ENCODE measurements at regions not wholly inside any gene's neighbourhood (a gene's known extent, or its start where the extent isn't known, plus 50 kb on each side); places are given as distances from the start of the nearest gene placed in this dataset.

DNA sequence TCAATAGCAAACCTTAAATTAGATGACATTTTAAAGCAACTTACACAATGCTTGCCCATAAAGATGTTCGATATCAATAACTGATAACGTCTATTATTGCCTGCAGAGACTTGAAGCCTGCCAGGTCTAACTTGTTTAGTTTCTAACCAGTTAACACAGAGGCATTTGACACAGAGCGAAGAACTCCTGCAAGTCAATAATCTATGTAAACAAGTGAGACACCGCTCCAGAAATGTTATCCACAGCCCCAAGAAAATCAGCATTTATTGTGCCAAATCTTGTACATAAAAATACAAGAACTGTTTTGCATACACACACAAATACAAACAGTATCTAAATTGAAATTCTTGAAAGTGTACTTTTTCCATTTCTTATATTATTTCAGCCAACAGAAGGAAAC lies 236.0 kb upstream of the DIO3 start:
- H3K4me1 ChIP-seq (ENCODE audit: control insufficient read depth, insufficient read depth, low read length) = no peaks in the 10 kb centered on the region
- no peaks in the 10 kb centered on the region for H3K27me3 ChIP-seq (ENCODE audit: control insufficient read depth, insufficient read depth)
- no peak for ATAC-seq
- no peak overlapping the region for H3K4me3 ChIP-seq (ENCODE audit: low read length)
- no peak overlapping the region for H3K27ac ChIP-seq (ENCODE audit: low read length)
- WGBS = 91% methylated on average over 4 of the region's 4 CpGs
- intact Hi-C loops (cut with DNase I) = no loop called here
- H3K9me3 ChIP-seq (ENCODE audit: control insufficient read depth, low read length) = peaks cover 2% of the 10 kb centered on the region
- DNase-seq = no peak

DNA sequence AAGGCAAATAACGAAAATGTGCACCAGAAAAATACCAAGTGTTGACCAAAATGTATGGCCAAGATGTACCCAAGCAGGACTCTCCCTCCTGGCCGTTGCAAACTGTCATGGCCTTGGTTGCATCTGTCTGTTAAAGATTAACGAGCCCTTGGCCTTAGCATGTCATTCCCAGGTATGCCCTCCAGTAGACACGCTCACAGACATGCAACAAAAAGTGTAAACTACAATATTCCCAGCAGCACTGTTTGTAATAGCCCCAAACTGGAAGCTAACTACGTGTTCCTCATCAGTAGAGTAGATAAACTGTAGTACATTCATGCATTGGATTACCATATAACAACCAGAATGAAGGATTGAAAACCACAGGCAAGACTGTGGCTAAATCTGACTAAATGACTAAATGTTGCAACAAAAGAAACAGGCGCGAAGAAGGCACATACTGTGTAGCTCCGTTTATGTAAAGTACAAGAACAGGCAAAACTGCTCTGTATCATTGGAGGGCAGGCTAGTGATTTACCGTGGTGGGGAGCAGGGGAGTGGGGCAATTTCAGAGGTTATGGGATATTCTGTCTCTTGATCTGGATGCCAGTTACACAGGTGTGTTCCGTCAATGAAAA lies 232.8 kb upstream of the DIO3 start:
- no peak for ATAC-seq
- Histone ChIP-seq H3K4me1 (ENCODE audit: control insufficient read depth, insufficient read depth, low read length) (no peaks in the 10 kb centered on the region), H3K27me3 (ENCODE audit: control insufficient read depth, insufficient read depth) (no peaks in the 10 kb centered on the region), H3K27ac (ENCODE audit: low read length) (no peak overlapping the region), H3K9me3 (ENCODE audit: control insufficient read depth, low read length) (peaks cover 2% of the 10 kb centered on the region), H3K4me3 (ENCODE audit: low read length) (no peak overlapping the region)
- 84% methylated on average over 10 of the region's 10 CpGs for WGBS
- DNase-seq = no peak
- intact Hi-C loops (cut with DNase I) = no loop called here

DNA sequence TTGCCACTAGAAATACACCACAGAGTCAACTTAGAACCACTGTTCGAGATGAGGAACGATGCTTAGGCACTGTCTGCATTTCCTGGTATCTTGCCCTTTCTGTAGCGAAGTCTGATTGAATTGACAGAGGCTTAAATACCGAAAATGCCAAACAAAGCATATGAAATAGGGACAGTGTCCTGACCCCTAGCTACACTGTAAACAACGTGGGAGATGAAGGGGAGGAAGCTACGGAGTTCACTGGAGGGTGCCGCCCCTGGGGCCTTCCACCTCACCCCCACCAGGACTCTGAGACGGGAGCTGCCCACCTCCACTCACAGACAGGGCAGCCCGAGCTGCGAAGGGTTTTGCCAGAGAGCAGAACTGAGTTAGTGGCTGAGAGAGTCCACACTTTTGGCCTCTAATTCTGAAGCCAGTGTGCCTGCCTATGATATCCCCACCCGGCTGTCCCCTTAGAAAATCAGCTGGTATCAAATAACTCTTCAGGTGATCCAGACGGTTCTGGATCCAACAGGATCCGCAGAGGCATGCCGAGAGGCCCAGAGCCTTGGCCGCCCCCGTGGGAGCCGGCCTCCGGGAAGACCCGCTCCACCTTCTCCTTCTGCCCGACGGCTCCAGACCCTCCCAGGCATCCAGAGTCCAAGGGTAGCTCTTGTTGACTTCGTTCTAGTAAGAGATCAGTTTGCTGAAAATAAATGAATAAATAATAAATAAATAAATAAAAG lies 230.7 kb upstream of the DIO3 start:
- DNase-seq (no peak), ATAC-seq (no peak)
- H3K27ac ChIP-seq (ENCODE audit: low read length) = no peak overlapping the region
- intact Hi-C loops (cut with DNase I) = no loop called here
- no peaks in the 10 kb centered on the region for H3K27me3 ChIP-seq (ENCODE audit: control insufficient read depth, insufficient read depth)
- no peaks in the 10 kb centered on the region for H3K4me1 ChIP-seq (ENCODE audit: control insufficient read depth, insufficient read depth, low read length)
- H3K4me3 ChIP-seq (ENCODE audit: low read length) = no peak overlapping the region
- no peaks in the 10 kb centered on the region for H3K9me3 ChIP-seq (ENCODE audit: control insufficient read depth, low read length)
- WGBS = 85% methylated on average over 22 of the region's 22 CpGs

DNA sequence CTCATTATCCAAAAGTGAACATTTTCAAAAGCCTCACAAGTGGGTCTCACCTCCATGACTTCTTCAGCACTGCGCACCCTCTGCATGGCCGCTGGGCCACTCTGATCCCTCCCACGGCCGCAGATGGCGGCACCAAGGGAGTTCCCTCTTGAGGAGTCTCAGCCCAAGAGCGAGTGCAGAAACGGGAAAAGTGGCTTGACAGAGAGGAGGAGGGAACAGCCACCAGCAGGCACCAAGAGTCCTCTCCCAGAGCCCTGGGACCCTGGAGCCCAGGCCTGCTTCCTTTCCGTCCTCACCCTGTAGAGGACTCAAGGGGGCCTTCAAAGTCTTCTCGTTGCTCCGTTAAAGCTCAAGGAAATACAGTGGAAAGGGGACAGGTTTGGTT lies 230.2 kb upstream of the DIO3 start:
- H3K4me1 ChIP-seq (ENCODE audit: control insufficient read depth, insufficient read depth, low read length) = no peaks in the 10 kb centered on the region
- no peak overlapping the region for H3K27ac ChIP-seq (ENCODE audit: low read length)
- DNase-seq = no peak
- H3K4me3 ChIP-seq (ENCODE audit: low read length) = no peak overlapping the region
- no peaks in the 10 kb centered on the region for H3K27me3 ChIP-seq (ENCODE audit: control insufficient read depth, insufficient read depth)
- ATAC-seq = no peak
- intact Hi-C loops (cut with DNase I) = no loop called here
- H3K9me3 ChIP-seq (ENCODE audit: control insufficient read depth, low read length) = no peaks in the 10 kb centered on the region
- WGBS = 81% methylated on average over 10 of the region's 10 CpGs

DNA sequence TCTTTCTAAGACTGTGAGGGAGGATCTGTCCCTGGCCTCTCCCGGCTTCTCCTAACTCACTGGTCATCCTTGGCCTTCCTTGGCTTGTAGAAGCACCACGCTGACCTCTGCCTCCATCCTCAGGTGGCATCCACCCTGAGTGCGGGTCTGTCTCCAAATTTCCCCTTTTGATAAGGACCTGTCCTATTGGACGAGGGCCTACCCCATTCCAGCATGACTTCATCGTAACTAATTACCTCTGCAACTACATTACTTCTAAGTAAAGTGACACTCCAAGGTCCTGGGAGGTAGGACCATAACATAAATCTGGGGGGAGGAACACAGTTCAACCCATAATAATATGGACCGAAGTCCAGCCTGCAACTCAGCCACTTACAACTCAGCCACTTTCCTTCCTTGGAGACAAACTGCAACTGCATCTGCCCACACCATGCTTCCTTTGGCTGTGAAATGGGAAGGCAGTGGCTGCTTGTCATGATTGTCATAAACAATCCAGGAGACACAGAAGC lies 229.6 kb upstream of the DIO3 start:
- ATAC-seq (no peak), DNase-seq (no peak)
- H3K4me3 ChIP-seq (ENCODE audit: low read length) = no peak overlapping the region
- H3K27ac ChIP-seq (ENCODE audit: low read length) = no peak overlapping the region
- H3K4me1 ChIP-seq (ENCODE audit: control insufficient read depth, insufficient read depth, low read length) = no peaks in the 10 kb centered on the region
- no peaks in the 10 kb centered on the region for H3K9me3 ChIP-seq (ENCODE audit: control insufficient read depth, low read length)
- intact Hi-C loops (cut with DNase I) = no loop called here
- no peaks in the 10 kb centered on the region for H3K27me3 ChIP-seq (ENCODE audit: control insufficient read depth, insufficient read depth)
- WGBS = 87% methylated on average over 6 of the region's 6 CpGs

DNA sequence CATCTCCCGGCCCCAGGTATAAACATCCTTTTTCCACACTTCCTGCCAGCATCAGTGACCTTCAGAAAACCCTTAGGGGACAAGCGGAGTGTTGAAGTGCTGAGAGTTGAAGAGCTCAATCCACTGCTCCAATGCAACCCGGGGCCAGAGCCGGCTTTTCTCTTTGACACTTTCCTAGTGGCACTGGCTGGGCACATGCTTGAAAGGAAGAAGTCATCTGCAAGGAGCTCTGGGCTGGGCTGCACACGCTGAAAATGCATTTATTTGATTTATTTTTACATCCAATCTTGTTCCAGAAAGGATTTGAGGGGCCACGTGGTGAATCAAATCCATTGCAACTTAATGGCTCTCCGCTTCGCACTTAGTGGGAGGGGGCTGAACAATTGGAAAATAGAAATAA lies 229.0 kb upstream of the DIO3 start:
- ATAC-seq = no peak
- no peaks in the 10 kb centered on the region for H3K4me1 ChIP-seq (ENCODE audit: control insufficient read depth, insufficient read depth, low read length)
- no peaks in the 10 kb centered on the region for H3K27me3 ChIP-seq (ENCODE audit: control insufficient read depth, insufficient read depth)

DNA sequence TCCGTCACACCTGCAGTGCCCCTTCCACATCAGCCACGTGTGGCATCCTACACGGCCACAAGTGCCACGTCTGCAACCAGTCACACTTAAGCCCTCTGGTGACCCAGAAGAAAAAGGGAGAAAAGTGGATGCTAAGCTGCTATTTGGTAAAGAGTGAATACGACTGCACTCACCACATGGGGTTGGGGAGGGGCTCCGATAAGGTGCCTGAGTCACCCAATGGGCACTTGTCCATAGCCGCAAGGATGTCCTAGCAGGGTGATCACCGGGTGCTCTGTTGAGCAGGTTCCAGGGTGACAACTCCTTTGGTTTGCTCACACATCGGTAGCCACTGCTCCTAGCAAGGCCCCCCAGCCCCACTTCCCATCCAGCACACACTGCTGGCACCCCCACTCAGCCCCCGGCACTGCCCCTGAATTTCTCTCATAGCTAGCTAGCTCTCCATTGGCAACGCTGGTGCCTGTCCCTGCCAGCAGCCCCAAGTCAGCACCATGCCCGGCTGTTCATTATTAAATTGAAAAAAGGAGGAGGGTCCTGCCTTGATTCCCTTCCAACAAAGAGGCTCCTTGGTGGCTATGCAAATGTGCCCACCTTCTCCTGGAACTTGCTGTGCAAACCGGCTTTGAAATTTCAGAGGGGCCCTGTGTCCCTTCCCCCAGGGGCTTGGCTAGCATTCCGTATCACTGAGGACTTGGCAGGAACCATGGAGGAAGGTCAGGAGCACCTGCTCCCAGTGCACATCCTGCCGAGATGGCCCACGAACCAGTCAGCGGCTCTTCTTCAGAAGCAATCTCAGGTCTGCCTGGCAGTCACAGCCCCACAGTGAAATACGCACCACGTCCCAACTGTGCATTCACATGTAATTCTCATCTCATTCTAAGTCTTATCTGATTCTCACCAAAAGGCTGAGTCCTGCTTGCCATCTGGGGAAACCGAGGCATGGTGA lies 227.7 kb upstream of the DIO3 start:
- Histone ChIP-seq H3K27ac (ENCODE audit: low read length) (no peak overlapping the region), H3K27me3 (ENCODE audit: control insufficient read depth, insufficient read depth) (no peaks in the 10 kb centered on the region), H3K4me1 (ENCODE audit: control insufficient read depth, insufficient read depth, low read length) (no peaks in the 10 kb centered on the region), H3K9me3 (ENCODE audit: control insufficient read depth, low read length) (no peaks in the 10 kb centered on the region), H3K4me3 (ENCODE audit: low read length) (no peak overlapping the region)
- 82% methylated on average over 20 of the region's 20 CpGs for WGBS
- intact Hi-C loops (cut with DNase I) = no loop called here
- no peak for DNase-seq
- ATAC-seq = no peak

More for the DNA sequence above, 229.0 kb upstream of the DIO3 start:
- WGBS = 75% methylated on average over 8 of the region's 8 CpGs
- intact Hi-C loops (cut with DNase I) = no loop called here
- no peak for DNase-seq
- H3K4me3 ChIP-seq (ENCODE audit: low read length) = no peak overlapping the region
- H3K27ac ChIP-seq (ENCODE audit: low read length) = no peak overlapping the region
- H3K9me3 ChIP-seq (ENCODE audit: control insufficient read depth, low read length) = no peaks in the 10 kb centered on the region

DNA sequence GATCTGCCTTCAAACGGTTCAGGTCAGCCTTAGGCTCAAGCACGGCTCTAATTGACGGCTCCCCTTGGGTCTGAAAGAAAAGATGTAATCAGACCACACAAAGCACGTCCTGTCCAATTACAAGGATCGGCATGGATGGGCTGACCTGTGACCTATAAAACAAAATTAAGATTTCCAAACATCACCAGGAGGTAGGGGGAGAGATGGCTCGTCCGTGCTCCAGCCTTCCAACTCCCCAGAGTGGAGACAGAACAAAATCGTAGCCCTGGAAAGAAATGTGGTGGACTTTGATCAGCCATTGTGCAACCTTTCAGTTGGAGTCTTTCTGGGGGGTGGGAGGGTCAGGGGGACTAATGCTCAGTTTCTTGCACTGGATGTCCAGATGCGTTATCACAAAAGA lies 226.6 kb upstream of the DIO3 start:
- intact Hi-C loops (cut with DNase I) = no loop called here
- WGBS = 74% methylated on average over 9 of the region's 9 CpGs
- Histone ChIP-seq H3K9me3 (ENCODE audit: control insufficient read depth, low read length) (no peaks in the 10 kb centered on the region), H3K27me3 (ENCODE audit: control insufficient read depth, insufficient read depth) (no peaks in the 10 kb centered on the region), H3K4me1 (ENCODE audit: control insufficient read depth, insufficient read depth, low read length) (no peaks in the 10 kb centered on the region), H3K4me3 (ENCODE audit: low read length) (no peak overlapping the region), H3K27ac (ENCODE audit: low read length) (no peak overlapping the region)
- DNase-seq (no peak), ATAC-seq (no peak)

DNA sequence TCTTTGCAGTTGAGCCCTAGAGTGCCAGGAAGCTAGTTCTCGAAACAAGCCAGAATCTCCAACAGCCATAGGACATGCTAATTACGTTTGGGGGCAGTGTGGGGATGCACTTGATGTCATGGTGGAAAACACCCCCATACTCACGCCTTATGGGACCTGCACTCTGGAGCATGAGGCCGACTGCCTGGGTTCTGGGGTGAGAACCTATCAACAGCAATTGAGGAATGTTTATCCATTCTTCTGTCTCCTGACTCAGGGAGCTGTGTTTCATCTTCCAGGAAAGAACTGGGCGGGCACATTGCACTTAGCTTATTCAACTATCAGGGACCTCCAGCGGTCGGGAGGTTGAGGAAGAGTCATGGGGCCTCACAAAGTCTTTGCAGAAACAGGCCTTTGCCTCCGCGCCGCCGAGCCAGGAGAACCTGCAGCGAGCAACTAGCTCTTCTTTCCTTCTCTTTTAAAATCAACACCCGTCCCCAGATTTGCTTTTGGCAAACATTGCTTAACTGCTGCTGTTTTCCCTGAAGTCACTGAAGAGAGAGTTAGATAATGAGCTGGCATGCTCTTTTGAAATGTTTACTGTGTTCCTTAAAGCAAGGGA lies 226.1 kb upstream of the DIO3 start:
- H3K4me1 ChIP-seq (ENCODE audit: control insufficient read depth, insufficient read depth, low read length) = no peaks in the 10 kb centered on the region
- DNase-seq (peak in 1 of 3 donors; percentile 55), ATAC-seq (no peak)
- no peaks in the 10 kb centered on the region for H3K27me3 ChIP-seq (ENCODE audit: control insufficient read depth, insufficient read depth)
- no peak overlapping the region for H3K27ac ChIP-seq (ENCODE audit: low read length)
- H3K4me3 ChIP-seq (ENCODE audit: low read length) = no peak overlapping the region
- no peaks in the 10 kb centered on the region for H3K9me3 ChIP-seq (ENCODE audit: control insufficient read depth, low read length)
- intact Hi-C loops (cut with DNase I) = no loop called here
- 62% methylated on average over 13 of the region's 13 CpGs for WGBS

DNA sequence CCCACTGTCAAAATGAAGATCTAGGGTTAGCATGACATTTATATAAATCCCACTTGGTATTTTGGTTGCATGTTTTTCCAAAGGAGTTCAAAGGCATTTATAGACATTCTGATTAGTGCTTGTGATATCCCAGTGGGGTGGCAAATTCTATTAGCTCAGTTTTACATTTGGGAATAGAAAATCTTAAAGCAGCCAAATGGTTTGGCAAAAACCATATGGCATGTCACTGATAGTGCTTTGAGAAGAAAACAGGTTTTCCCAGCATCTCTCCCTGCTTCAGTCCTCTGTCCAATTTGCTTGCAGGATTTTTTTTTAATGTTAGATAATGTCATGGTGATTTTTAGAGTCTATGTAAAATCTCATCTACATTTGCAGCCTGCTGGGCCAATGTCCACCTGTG lies 225.1 kb upstream of the DIO3 start:
- Histone ChIP-seq H3K9me3 (ENCODE audit: control insufficient read depth, low read length) (no peaks in the 10 kb centered on the region), H3K4me1 (ENCODE audit: control insufficient read depth, insufficient read depth, low read length) (no peaks in the 10 kb centered on the region), H3K4me3 (ENCODE audit: low read length) (no peak overlapping the region), H3K27me3 (ENCODE audit: control insufficient read depth, insufficient read depth) (no peaks in the 10 kb centered on the region), H3K27ac (ENCODE audit: low read length) (no peak overlapping the region)
- intact Hi-C loops (cut with DNase I) = no loop called here
- no peak for DNase-seq
- ATAC-seq = no peak

DNA sequence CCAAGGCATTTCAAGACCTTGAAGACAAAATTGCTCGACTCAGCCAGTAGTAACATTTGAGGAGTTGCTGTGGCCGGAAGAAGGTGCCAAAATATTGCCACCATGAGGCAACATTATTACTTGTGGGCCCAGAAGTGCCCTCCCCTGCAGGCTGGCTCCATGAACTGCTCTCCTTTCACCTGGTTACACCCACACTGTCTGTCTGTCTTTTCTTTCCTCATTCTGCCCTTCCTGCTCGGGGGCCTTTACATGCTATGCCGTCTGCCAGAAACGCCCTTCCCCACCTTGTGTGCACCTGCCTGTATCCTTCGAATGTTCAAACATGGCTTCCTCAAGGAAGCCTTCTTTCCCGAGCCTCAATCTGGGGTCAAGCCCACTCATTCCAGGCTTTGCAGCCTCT lies 224.2 kb upstream of the DIO3 start:
- no peak overlapping the region for H3K27ac ChIP-seq (ENCODE audit: low read length)
- WGBS = 85% methylated on average over 7 of the region's 7 CpGs
- H3K4me3 ChIP-seq (ENCODE audit: low read length) = no peak overlapping the region
- H3K27me3 ChIP-seq (ENCODE audit: control insufficient read depth, insufficient read depth) = no peaks in the 10 kb centered on the region
- ATAC-seq (no peak), DNase-seq (no peak)
- no peaks in the 10 kb centered on the region for H3K4me1 ChIP-seq (ENCODE audit: control insufficient read depth, insufficient read depth, low read length)
- intact Hi-C loops (cut with DNase I) = no loop called here
- H3K9me3 ChIP-seq (ENCODE audit: control insufficient read depth, low read length) = no peaks in the 10 kb centered on the region
